Stimulated activated naive CD4-positive, alpha-beta T cell (primary cell): ENCODE measurements at regions not wholly inside any gene's neighbourhood (a gene's known extent, or its start where the extent isn't known, plus 50 kb on each side); places are given as distances from the start of the nearest gene placed in this dataset.
"Not testable (repeated sequence)": the region's sequence is repeated elsewhere in the genome, so short reads cannot be mapped to it uniquely, and the experiment has no call there.

Experiments used
- DNase-seq, 6 experiments: peaks; one replicate each; lab custom pipeline; 2025; lab: John Stamatoyannopoulos, UW

- no peak for DNase-seq
Measured at GRCh38 chr5:18553269-18553668, 919.0 kb downstream of the TAF11L14 start.

GRCh38 chr5:18560602-18561001 lies 926.3 kb downstream of the TAF11L14 start:
- DNase-seq, result no peak

- no peak for DNase-seq
Measured at GRCh38 chr5:18563853-18564252, 929.6 kb downstream of the TAF11L14 start.

- no peak for DNase-seq
Measured at GRCh38 chr5:18566671-18567070, 932.4 kb downstream of the TAF11L14 start.

GRCh38 chr5:18576586-18576985 lies 942.3 kb downstream of the TAF11L14 start:
- DNase-seq, result no peak

GRCh38 chr5:18601185-18601584 lies 966.9 kb downstream of the TAF11L14 start:
- no peak for DNase-seq

GRCh38 chr5:18602402-18602801 lies 968.1 kb downstream of the TAF11L14 start:
- no peak for DNase-seq

GRCh38 chr5:18605186-18605585 lies 970.9 kb downstream of the TAF11L14 start:
- no peak for DNase-seq

- DNase-seq, result no peak
Measured at GRCh38 chr5:18607570-18607969, 973.3 kb downstream of the TAF11L14 start.

GRCh38 chr5:18617191-18617590 lies 982.9 kb downstream of the TAF11L14 start:
- not testable (repeated sequence) for DNase-seq

- no peak for DNase-seq
Measured at GRCh38 chr5:18630458-18631045, 996.3 kb downstream of the TAF11L14 start.

GRCh38 chr5:18652404-18653215 lies 1018.4 kb downstream of the TAF11L14 start:
- DNase-seq, result no peak

GRCh38 chr5:18653216-18653752 lies 1019.0 kb downstream of the TAF11L14 start:
- no peak for DNase-seq

GRCh38 chr5:18660511-18660910 lies 1026.3 kb downstream of the TAF11L14 start:
- no peak for DNase-seq

- no peak for DNase-seq
Measured at GRCh38 chr5:18662231-18662630, 1028.0 kb downstream of the TAF11L14 start.

GRCh38 chr5:18674212-18674611 lies 1040.0 kb downstream of the TAF11L14 start:
- DNase-seq, result not testable (repeated sequence)

GRCh38 chr5:18675041-18675440 lies 1040.8 kb downstream of the TAF11L14 start:
- DNase-seq, result no peak

GRCh38 chr5:18686253-18686652 lies 1052.0 kb downstream of the TAF11L14 start:
- DNase-seq, result no peak

- no peak for DNase-seq
Measured at GRCh38 chr5:18687429-18687828, 1053.2 kb downstream of the TAF11L14 start.

- DNase-seq, result no peak
Measured at GRCh38 chr5:18699681-18700080, 1065.4 kb downstream of the TAF11L14 start.

GRCh38 chr5:18702821-18703220 lies 1068.6 kb downstream of the TAF11L14 start:
- no peak for DNase-seq

- no peak for DNase-seq
Measured at GRCh38 chr5:18712936-18713485, 1078.8 kb downstream of the TAF11L14 start.

- no peak for DNase-seq
Measured at GRCh38 chr5:18720002-18720401, 1085.7 kb downstream of the TAF11L14 start.
